ENCODE measurements at regions not wholly inside any gene's neighbourhood (a gene's known extent, or its start where the extent isn't known, plus 50 kb on each side); places are given as distances from the start of the nearest gene placed in this dataset.

GRCh38 chr1:96520579-96520947, 201.0 kb upstream of the PTBP2 start:
- Histone ChIP-seq H3K4me1 (ENCODE audit: control insufficient read depth, extremely low read depth, insufficient read depth, low read length) (no peaks in the 10 kb centered on the region), H3K27ac (ENCODE audit: insufficient read depth, low read depth, low read length) (no peak overlapping the region), H4K20me1 (replicated peaks; ENCODE audit: control insufficient read depth, extremely low read depth, insufficient read depth, low read length) (no peaks in the 10 kb centered on the region), H2AFZ (ENCODE audit: low read depth, low read length) (no peak overlapping the region), H3K27me3 (ENCODE audit: control insufficient read depth in 2 of 2, insufficient read depth in 2 of 2, low read length in 2 of 2) (no peaks in the 10 kb centered on the region), H3K9me3 (replicated peaks; ENCODE audit: control insufficient read depth, insufficient read depth, low read length) (no peaks in the 10 kb centered on the region), H3K9me1 (replicated peaks; ENCODE audit: control insufficient read depth, extremely low read depth, insufficient read depth, low read length) (no peaks in the 10 kb centered on the region), H3K36me3 (ENCODE audit: control insufficient read depth in 2 of 2, extremely low read depth in 1 of 2, insufficient read depth in 2 of 2, low read length in 2 of 2) (no peaks in the 10 kb centered on the region), H3K79me2 (ENCODE audit: control insufficient read depth, insufficient read depth, low read length) (no peaks in the 10 kb centered on the region), H3K9ac (replicated peaks; ENCODE audit: extremely low read depth, insufficient read depth, low read length) (no peak overlapping the region), H3K4me2 (ENCODE audit: insufficient read depth, low read length) (no peak overlapping the region), H3K4me3 (replicated peaks in 1 of 3; ENCODE audit: insufficient read depth in 1 of 3, low read depth in 1 of 3, low read length in 3 of 3) (no peak overlapping the region)
- BruUV-seq (replicated peaks) = no TSS peak
- FAIRE-seq (no peak), DNase-seq (ENCODE audit: low read depth, low spot score) (peak; percentile 24)
- dilution Hi-C loops (cut with MboI; ENCODE audit: extremely low pct_ligation_motif_present, low sequenced_read_pairs) = no loop called here
- ChIA-PET CTCF (no interaction called here), POLR2A (no interaction called here)
- intact Hi-C loops (cut with micrococcal nuclease) = no loop called here
- no peak for TF ChIP-seq JUN (IDR thresholded peaks at IDR 0.05; ENCODE audit: borderline replicate concordance, insufficient read depth, insufficient read length, low read depth)
- no peak for TF ChIP-seq EZH2 (IDR thresholded peaks at IDR 0.05; ENCODE audit: borderline replicate concordance, low read depth, low read length, severe bottlenecking)
- no peak for TF ChIP-seq POLR2A (IDR thresholded peaks at IDR 0.05; ENCODE audit: low read depth, low read length)
- no peak for TF ChIP-seq CTCF (IDR thresholded peaks at IDR 0.05; ENCODE audit: extremely low read depth in 1 of 2, insufficient read depth in 1 of 2, low read depth in 1 of 2, low read length in 2 of 2)
- TF ChIP-seq MAX (IDR thresholded peaks at IDR 0.05; ENCODE audit: insufficient read depth, insufficient read length) = no peak
- TF ChIP-seq MYC (IDR thresholded peaks at IDR 0.05; ENCODE audit: low read depth, low read length) = no peak
- TF ChIP-seq POLR2AphosphoS5 (IDR thresholded peaks at IDR 0.05; ENCODE audit: insufficient read depth, low read depth, low read length) = no peak
- no peak for TF ChIP-seq GATA2 (IDR thresholded peaks at IDR 0.05; ENCODE audit: insufficient read depth, insufficient read length, low read depth, low read length)
- TF ChIP-seq FOS (IDR thresholded peaks at IDR 0.05; ENCODE audit: borderline replicate concordance, insufficient read depth, low read length) = no peak

All from endothelial cell of umbilical vein (primary cell).